ENCODE measurements at regions not wholly inside any gene's neighbourhood (a gene's known extent, or its start where the extent isn't known, plus 50 kb on each side); places are given as distances from the start of the nearest gene placed in this dataset.

- POLR2A ChIA-PET = no interaction called here
- DNase-seq (ENCODE audit: unreplicated experiment) = no peak
- H3K27ac Mint-ChIP-seq (ENCODE audit: low read depth, unreplicated experiment) = no peak overlapping the region
- peaks cover 15% of the 10 kb centered on the region for H3K9me3 Mint-ChIP-seq (ENCODE audit: unreplicated experiment)
- CTCF ChIA-PET = no interaction called here
- intact Hi-C loops (cut with micrococcal nuclease) = no loop called here
- H3K4me1 Mint-ChIP-seq (ENCODE audit: insufficient read depth, unreplicated experiment) = no peaks in the 10 kb centered on the region
- H3K4me3 Mint-ChIP-seq (ENCODE audit: unreplicated experiment) = no peak overlapping the region
- BruUV-seq (replicated peaks) = no TSS peak
- no peaks in the 10 kb centered on the region for H3K36me3 Mint-ChIP-seq (ENCODE audit: insufficient read depth, unreplicated experiment)
- no peak for TF ChIP-seq CTCF (IDR thresholded peaks at IDR 0.05; ENCODE audit: unreplicated experiment)
- H3K27me3 Mint-ChIP-seq (ENCODE audit: insufficient read depth, unreplicated experiment) = peaks cover 26% of the 10 kb centered on the region
Observed at GRCh38 chr14:101379842-101380241, 181.5 kb upstream of the DIO3 start.

GRCh38 chr14:101380512-101380911 lies 180.8 kb upstream of the DIO3 start:
- no peak for TF ChIP-seq CTCF (IDR thresholded peaks at IDR 0.05; ENCODE audit: unreplicated experiment)
- H3K27me3 Mint-ChIP-seq (ENCODE audit: insufficient read depth, unreplicated experiment) = peaks cover 19% of the 10 kb centered on the region
- BruUV-seq (replicated peaks) = no TSS peak
- no peak overlapping the region for H3K4me3 Mint-ChIP-seq (ENCODE audit: unreplicated experiment)
- no peaks in the 10 kb centered on the region for H3K36me3 Mint-ChIP-seq (ENCODE audit: insufficient read depth, unreplicated experiment)
- H3K27ac Mint-ChIP-seq (ENCODE audit: low read depth, unreplicated experiment) = no peak overlapping the region
- CTCF ChIA-PET = no interaction called here
- intact Hi-C loops (cut with micrococcal nuclease) = no loop called here
- POLR2A ChIA-PET = no interaction called here
- H3K4me1 Mint-ChIP-seq (ENCODE audit: insufficient read depth, unreplicated experiment) = no peaks in the 10 kb centered on the region
- peaks cover 15% of the 10 kb centered on the region for H3K9me3 Mint-ChIP-seq (ENCODE audit: unreplicated experiment)
- DNase-seq (ENCODE audit: unreplicated experiment) = no peak

GRCh38 chr14:101380940-101381339 lies 180.4 kb upstream of the DIO3 start:
- no peak for TF ChIP-seq CTCF (IDR thresholded peaks at IDR 0.05; ENCODE audit: unreplicated experiment)
- Mint-ChIP-seq H3K4me3 (ENCODE audit: unreplicated experiment) (no peak overlapping the region), H3K4me1 (ENCODE audit: insufficient read depth, unreplicated experiment) (no peaks in the 10 kb centered on the region), H3K27me3 (ENCODE audit: insufficient read depth, unreplicated experiment) (peaks cover 15% of the 10 kb centered on the region), H3K9me3 (ENCODE audit: unreplicated experiment) (peaks cover 15% of the 10 kb centered on the region), H3K27ac (ENCODE audit: low read depth, unreplicated experiment) (no peak overlapping the region), H3K36me3 (ENCODE audit: insufficient read depth, unreplicated experiment) (no peaks in the 10 kb centered on the region)
- ChIA-PET CTCF (no interaction called here), POLR2A (interaction anchor here (1.3 kb wide), 1 partner anchor 20 kb away, joined by 3 read pairs; no protein-coding TSS in a partner anchor)
- BruUV-seq (replicated peaks) = no TSS peak
- DNase-seq (ENCODE audit: unreplicated experiment) = no peak
- intact Hi-C loops (cut with micrococcal nuclease) = no loop called here

GRCh38 chr14:101383737-101384338 lies 177.5 kb upstream of the DIO3 start:
- TF ChIP-seq CTCF (IDR thresholded peaks at IDR 0.05; ENCODE audit: unreplicated experiment) = no peak
- intact Hi-C loops (cut with micrococcal nuclease) = no loop called here
- Mint-ChIP-seq H3K4me3 (ENCODE audit: unreplicated experiment) (no peak overlapping the region), H3K36me3 (ENCODE audit: insufficient read depth, unreplicated experiment) (no peaks in the 10 kb centered on the region), H3K27me3 (ENCODE audit: insufficient read depth, unreplicated experiment) (no peaks in the 10 kb centered on the region), H3K9me3 (ENCODE audit: unreplicated experiment) (peaks cover 15% of the 10 kb centered on the region), H3K4me1 (ENCODE audit: insufficient read depth, unreplicated experiment) (no peaks in the 10 kb centered on the region), H3K27ac (ENCODE audit: low read depth, unreplicated experiment) (no peak overlapping the region)
- ChIA-PET CTCF (no interaction called here), POLR2A (no interaction called here)
- no peak for DNase-seq (ENCODE audit: unreplicated experiment)
- BruUV-seq (replicated peaks) = no TSS peak
